Transverse colon (tissue), 4 donors: ENCODE measurements at regions not wholly inside any gene's neighbourhood (a gene's known extent, or its start where the extent isn't known, plus 50 kb on each side); places are given as distances from the start of the nearest gene placed in this dataset.

Experiments
- CTCF ChIP-seq, 5 experiments: fragments of 200-600 bp in 3 of 5; fragments of 450-650 bp in 2 of 5; sonication (generic) in 3 of 5; IDR thresholded peaks; 1 replicate in 2 of 5; 2 replicates in 3 of 5; pipeline ENCODE4 v1.5.1; 2016 to 2017; ENCODE audit warnings: antibody characterized with exemption in 5 of 5, inconsistent platforms in 3 of 5, mild to moderate bottlenecking in 2 of 5, moderate library complexity in 1 of 5
- EP300 ChIP-seq: sonication (generic); formaldehyde crosslinking; IDR thresholded peaks from one replicate; pipeline ENCODE4 v1.6.1; 2017; ENCODE audit warnings: antibody characterized with exemption, low read depth
- POLR2A ChIP-seq: fragments of 450-650 bp; IDR thresholded peaks from one replicate; pipeline ENCODE4 v1.6.1; 2016; ENCODE audit warnings: antibody characterized with exemption, mild to moderate bottlenecking, moderate library complexity
- POLR2AphosphoS5 ChIP-seq, 3 donors: sonication (generic); formaldehyde crosslinking; IDR thresholded peaks; one replicate each; pipeline ENCODE4 v1.6.1; 2016; ENCODE audit warnings: antibody characterized with exemption in 3 of 3

GRCh38 chr4:126513596-126513995 lies 1119.2 kb upstream of the INTU start:
- no peak for TF ChIP-seq POLR2AphosphoS5 (IDR thresholded peaks at IDR 0.05)
- no peak for TF ChIP-seq CTCF (IDR thresholded peaks at IDR 0.05)
- no peak for TF ChIP-seq EP300
- TF ChIP-seq POLR2A: no peak
